Mesodermal cell (in vitro differentiated cells): ENCODE measurements at regions not wholly inside any gene's neighbourhood (a gene's known extent, or its start where the extent isn't known, plus 50 kb on each side); places are given as distances from the start of the nearest gene placed in this dataset.

Experiments used
- H3K27ac ChIP-seq: 2 replicates; pipeline ENCODE4 v1.7.0; 2013; ENCODE audit warnings: mild to moderate bottlenecking, low read depth, low read length, moderate library complexity; ENCODE audit not compliant: severe bottlenecking
- H3K36me3 ChIP-seq: 2 replicates; pipeline ENCODE4 v1.7.1; 2013; ENCODE audit warnings: mild to moderate bottlenecking, low read length, moderate library complexity; ENCODE audit not compliant: control insufficient read depth, insufficient read depth
- H3K4me1 ChIP-seq: one replicate; pipeline ENCODE4 v1.7.1; 2013; ENCODE audit warnings: mild to moderate bottlenecking, low read length; ENCODE audit not compliant: insufficient read depth, control insufficient read depth, poor library complexity, severe bottlenecking
- H3K4me3 ChIP-seq: 2 replicates; pipeline ENCODE4 v1.7.0; 2013; ENCODE audit warnings: low read length, control low read depth, mild to moderate bottlenecking; ENCODE audit not compliant: insufficient read depth, poor library complexity, severe bottlenecking; ENCODE audit errors: extremely low read depth
- H3K9me3 ChIP-seq: 2 replicates; pipeline ENCODE4 v1.7.1; 2013; ENCODE audit warnings: mild to moderate bottlenecking, low read length, moderate library complexity; ENCODE audit not compliant: control insufficient read depth
- WGBS, 2 experiments: methylation state at CpG; one replicate each; pipeline ENCODE4 v1.1.5; 2013; ENCODE audit warnings: missing lambda C conversion rate in 2 of 2; ENCODE audit not compliant: insufficient coverage in 2 of 2; 5-methylcytosine and 5-hydroxymethylcytosine counted together

DNA sequence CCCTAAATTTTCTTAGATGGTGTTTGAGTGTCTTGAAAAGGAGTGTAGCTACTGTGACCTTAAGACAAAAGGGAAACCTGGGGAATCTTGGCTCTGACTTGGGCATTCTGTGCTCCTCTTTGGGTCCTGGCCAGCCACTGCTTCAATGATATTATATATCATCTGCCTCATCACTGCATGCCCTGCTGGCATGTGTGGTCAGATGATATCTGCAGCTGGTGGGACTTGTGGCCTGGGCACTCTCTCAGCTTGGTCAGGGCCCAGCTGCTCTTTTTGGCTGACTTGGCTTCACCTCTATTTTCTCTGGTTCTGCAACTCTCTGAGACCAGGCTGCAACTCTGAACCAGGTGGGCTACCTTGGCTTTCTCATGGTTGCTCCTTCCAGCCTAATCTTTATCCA, 446.1 kb upstream of the RARB start:
- Histone ChIP-seq H3K9me3 (no peaks in the 10 kb centered on the region), H3K36me3 (no peaks in the 10 kb centered on the region), H3K27ac (no peak overlapping the region), H3K4me1 (no peaks in the 10 kb centered on the region), H3K4me3 (no peak overlapping the region)

GRCh38 chr3:24985668-24986067, 442.4 kb upstream of the RARB start:
- no peak overlapping the region for H3K27ac ChIP-seq
- H3K4me3 ChIP-seq = no peak overlapping the region
- H3K36me3 ChIP-seq = no peaks in the 10 kb centered on the region
- H3K9me3 ChIP-seq = no peaks in the 10 kb centered on the region
- no peaks in the 10 kb centered on the region for H3K4me1 ChIP-seq
- WGBS, 2 experiments = 60 to 94% methylated on average over 1 to 6 of the region's 9 CpGs

DNA sequence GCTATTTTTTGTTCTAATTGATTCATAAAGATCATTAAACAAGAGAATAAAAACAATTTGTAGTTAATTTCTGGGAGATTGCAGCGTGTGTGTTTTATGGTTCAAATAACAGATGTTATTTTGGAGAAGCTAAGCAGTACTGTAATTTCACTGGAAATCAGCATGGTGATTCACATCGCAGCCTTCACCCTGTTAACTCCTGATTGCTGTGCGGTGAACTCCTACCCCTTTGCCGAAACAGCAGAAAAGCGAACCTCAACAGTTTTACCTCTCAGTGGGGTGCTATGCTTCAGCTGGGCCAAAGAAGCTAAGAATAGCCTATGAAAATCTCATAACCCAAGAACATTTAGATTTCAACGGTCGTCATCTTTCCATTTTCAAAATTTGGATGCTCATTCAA, 441.5 kb upstream of the RARB start:
- no peak overlapping the region for H3K27ac ChIP-seq
- WGBS, 2 experiments = 71 to 76% methylated on average over 6 to 7 of the region's 7 CpGs

DNA sequence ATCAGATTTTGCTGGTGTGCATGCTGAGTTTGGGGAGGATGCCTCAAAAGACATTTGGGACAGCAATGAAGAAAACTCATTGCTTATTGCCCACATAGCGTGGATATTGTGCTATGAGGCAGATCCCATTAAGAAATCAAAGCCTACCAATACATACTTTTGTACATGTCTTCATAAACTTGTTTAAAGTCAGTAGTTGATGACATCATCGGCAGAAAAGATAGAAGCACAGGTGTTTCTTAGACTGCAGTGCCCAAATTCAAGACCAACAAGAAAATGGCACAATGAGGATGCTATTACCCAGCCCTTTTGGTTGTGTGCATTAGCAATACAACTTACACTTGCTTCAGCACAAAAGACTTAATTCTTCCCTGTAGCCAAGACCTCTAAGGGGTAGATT, 428.7 kb upstream of the RARB start:
- WGBS, 2 experiments = 92 to 100% methylated on average over 1 to 2 of the region's 2 CpGs
- Histone ChIP-seq H3K4me3 (no peak overlapping the region), H3K27ac (no peak overlapping the region), H3K4me1 (no peaks in the 10 kb centered on the region), H3K36me3 (no peaks in the 10 kb centered on the region), H3K9me3 (no peaks in the 10 kb centered on the region)

More for the DNA sequence above, 441.5 kb upstream of the RARB start:
- H3K36me3 ChIP-seq = no peaks in the 10 kb centered on the region
- no peaks in the 10 kb centered on the region for H3K9me3 ChIP-seq
- no peak overlapping the region for H3K4me3 ChIP-seq
- H3K4me1 ChIP-seq = no peaks in the 10 kb centered on the region

DNA sequence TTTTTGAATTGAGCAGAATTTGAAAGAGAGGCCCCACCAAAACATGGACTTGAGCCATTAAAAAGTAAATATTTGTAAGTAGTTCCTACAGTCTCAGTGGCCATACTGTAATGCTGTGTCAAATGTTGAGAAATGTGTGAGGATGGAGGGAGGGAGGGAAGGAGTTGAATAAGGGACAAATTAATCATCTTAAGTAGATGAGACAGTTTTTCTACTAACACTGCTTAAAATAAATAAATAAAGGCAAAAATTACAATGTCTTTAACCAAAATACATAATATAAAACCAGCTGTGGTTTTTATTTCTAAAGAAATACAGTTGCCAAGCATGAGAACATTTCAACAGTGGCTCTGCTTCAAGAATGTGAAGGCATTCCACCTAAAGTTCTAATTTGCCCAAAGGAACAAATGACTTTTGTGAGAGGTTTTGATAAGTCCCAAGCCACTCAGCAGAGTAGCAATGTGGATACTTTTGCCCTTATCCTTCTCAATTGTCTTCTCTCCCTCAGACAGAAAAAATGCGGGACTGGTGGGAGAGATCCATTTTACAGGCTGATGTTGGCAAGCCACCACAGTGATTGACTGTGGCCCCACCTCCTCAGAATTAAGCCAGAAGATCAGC, 427.0 kb upstream of the RARB start:
- Histone ChIP-seq H3K4me1 (no peaks in the 10 kb centered on the region), H3K27ac (no peak overlapping the region), H3K9me3 (no peaks in the 10 kb centered on the region), H3K36me3 (no peaks in the 10 kb centered on the region), H3K4me3 (no peak overlapping the region)
- WGBS, 2 experiments = no CpG with 5 or more reads among the region's 1 CpG

- Histone ChIP-seq H3K9me3 (no peaks in the 10 kb centered on the region), H3K4me1 (no peaks in the 10 kb centered on the region), H3K4me3 (no peak overlapping the region), H3K36me3 (no peaks in the 10 kb centered on the region), H3K27ac (no peak overlapping the region)
- 83 to 88% methylated on average over 1 of the region's 2 CpGs for WGBS, 2 experiments
Measured at GRCh38 chr3:25002052-25002451, 426.0 kb upstream of the RARB start.

DNA sequence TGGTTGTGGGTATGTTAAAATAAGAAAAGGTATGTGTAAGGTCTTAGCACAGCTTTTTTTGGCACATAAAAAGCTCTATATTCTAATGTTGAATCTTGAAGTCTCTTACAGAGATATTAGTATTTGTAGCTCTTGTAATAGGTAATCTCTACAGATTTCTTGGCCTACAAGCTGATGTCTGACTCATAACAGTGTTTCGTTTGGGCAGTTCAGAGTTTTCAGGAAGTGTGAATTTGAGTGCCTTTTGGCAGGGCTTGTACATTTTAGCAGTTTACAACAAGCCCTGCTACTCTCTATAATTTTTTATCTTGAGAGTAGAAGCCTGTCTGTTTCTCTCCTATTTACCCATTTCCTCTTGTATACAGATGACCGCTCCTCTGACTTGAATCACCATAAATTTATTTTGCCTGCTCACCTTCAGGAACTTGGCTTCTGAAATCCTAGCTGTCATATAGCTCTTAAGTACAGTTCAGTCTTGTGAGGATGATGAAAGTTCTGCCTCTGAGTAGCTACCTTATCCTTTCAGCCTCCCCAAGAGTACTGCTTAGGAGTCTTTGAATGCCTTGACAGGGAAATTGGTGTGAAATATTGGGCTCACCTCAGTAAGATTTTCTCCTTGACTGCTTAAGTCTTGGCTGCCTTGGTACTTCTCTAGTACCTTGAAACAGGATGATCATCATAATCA, 419.9 kb upstream of the RARB start:
- Histone ChIP-seq H3K4me3 (no peak overlapping the region), H3K4me1 (no peaks in the 10 kb centered on the region), H3K36me3 (no peaks in the 10 kb centered on the region), H3K27ac (no peak overlapping the region), H3K9me3 (no peaks in the 10 kb centered on the region)
- 86% methylated on average over 1 of the region's 2 CpGs; no CpG with 5 or more reads in 1 of the 2 experiments for WGBS, 2 experiments

DNA sequence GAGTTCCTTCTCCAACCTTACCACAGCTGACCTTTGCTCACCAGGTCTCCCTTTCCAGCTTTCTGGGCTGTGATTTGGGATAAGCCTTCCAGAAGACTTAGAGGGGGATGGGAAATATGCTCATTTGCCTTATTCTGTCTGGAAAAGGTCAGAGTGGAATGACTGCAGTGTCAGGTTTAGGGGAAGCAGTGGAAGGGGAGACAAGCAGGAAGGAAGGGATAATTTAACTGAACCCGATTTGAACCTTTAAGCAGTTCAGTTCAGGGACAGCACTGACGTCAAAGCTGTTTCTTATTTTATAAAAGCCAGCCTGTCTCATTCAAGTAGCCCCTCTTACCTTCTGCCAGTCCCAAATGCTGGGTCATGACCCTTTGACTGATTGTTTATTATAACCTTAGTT, 418.4 kb upstream of the RARB start:
- Histone ChIP-seq H3K4me3 (no peak overlapping the region), H3K9me3 (no peaks in the 10 kb centered on the region), H3K27ac (no peak overlapping the region), H3K36me3 (no peaks in the 10 kb centered on the region), H3K4me1 (no peaks in the 10 kb centered on the region)
- WGBS, 2 experiments = 84 to 100% methylated on average over 1 to 2 of the region's 2 CpGs

GRCh38 chr3:25015599-25015998, 412.5 kb upstream of the RARB start:
- no peaks in the 10 kb centered on the region for H3K36me3 ChIP-seq

GRCh38 chr3:25018909-25019308, 409.2 kb upstream of the RARB start:
- no peaks in the 10 kb centered on the region for H3K9me3 ChIP-seq
- no peak overlapping the region for H3K4me3 ChIP-seq
- no peaks in the 10 kb centered on the region for H3K36me3 ChIP-seq
- no peaks in the 10 kb centered on the region for H3K4me1 ChIP-seq
- H3K27ac ChIP-seq = no peak overlapping the region

More at GRCh38 chr3:25015599-25015998, 412.5 kb upstream of the RARB start:
- H3K4me3 ChIP-seq = no peak overlapping the region
- no peaks in the 10 kb centered on the region for H3K9me3 ChIP-seq
- H3K27ac ChIP-seq = no peak overlapping the region
- H3K4me1 ChIP-seq = no peaks in the 10 kb centered on the region

GRCh38 chr3:25019506-25019905, 408.6 kb upstream of the RARB start:
- H3K4me3 ChIP-seq = no peak overlapping the region
- no peaks in the 10 kb centered on the region for H3K9me3 ChIP-seq
- 100% methylated on average over 1 of the region's 2 CpGs for WGBS, 2 experiments
- no peaks in the 10 kb centered on the region for H3K4me1 ChIP-seq
- no peaks in the 10 kb centered on the region for H3K36me3 ChIP-seq
- no peak overlapping the region for H3K27ac ChIP-seq
